ENCODE measurements at regions not wholly inside any gene's neighbourhood (a gene's known extent, or its start where the extent isn't known, plus 50 kb on each side); places are given as distances from the start of the nearest gene placed in this dataset.

GRCh38 chr2:35428548-35428947 lies 927.0 kb upstream of the CRIM1 start:
- no peak for DNase-seq (ENCODE audit: low read depth)
- TF ChIP-seq CTCF (conservative IDR thresholded peaks at IDR 0.05; ENCODE audit: low read depth, low read length) = peak; percentile 87
- no peak overlapping the region for H3K4me3 ChIP-seq (ENCODE audit: low read depth, low read length)

- DNase-seq (ENCODE audit: low read depth) = no peak
- H3K4me3 ChIP-seq (ENCODE audit: low read depth, low read length) = no peak overlapping the region
- TF ChIP-seq CTCF (conservative IDR thresholded peaks at IDR 0.05; ENCODE audit: low read depth, low read length) = no peak
These were observed 934.1 kb upstream of the CRIM1 start for GRCh38 chr2:35421485-35421884.

- DNase-seq (ENCODE audit: low read depth) = no peak
- no peak for TF ChIP-seq CTCF (conservative IDR thresholded peaks at IDR 0.05; ENCODE audit: low read depth, low read length)
- H3K4me3 ChIP-seq (ENCODE audit: low read depth, low read length) = no peak overlapping the region
These were observed 938.3 kb upstream of the CRIM1 start for GRCh38 chr2:35417293-35417692.

GRCh38 chr2:35416391-35417140 lies 939.0 kb upstream of the CRIM1 start:
- TF ChIP-seq CTCF (conservative IDR thresholded peaks at IDR 0.05; ENCODE audit: low read depth, low read length) = no peak
- no peak overlapping the region for H3K4me3 ChIP-seq (ENCODE audit: low read depth, low read length)
- DNase-seq (ENCODE audit: low read depth) = no peak

GRCh38 chr2:35415942-35416341 lies 939.6 kb upstream of the CRIM1 start:
- TF ChIP-seq CTCF (conservative IDR thresholded peaks at IDR 0.05; ENCODE audit: low read depth, low read length) = no peak
- DNase-seq (ENCODE audit: low read depth) = no peak
- H3K4me3 ChIP-seq (ENCODE audit: low read depth, low read length) = no peak overlapping the region

GRCh38 chr2:35415282-35415681 lies 940.3 kb upstream of the CRIM1 start:
- TF ChIP-seq CTCF (conservative IDR thresholded peaks at IDR 0.05; ENCODE audit: low read depth, low read length) = peak; percentile 38
- H3K4me3 ChIP-seq (ENCODE audit: low read depth, low read length) = no peak overlapping the region
- no peak for DNase-seq (ENCODE audit: low read depth)

DNA sequence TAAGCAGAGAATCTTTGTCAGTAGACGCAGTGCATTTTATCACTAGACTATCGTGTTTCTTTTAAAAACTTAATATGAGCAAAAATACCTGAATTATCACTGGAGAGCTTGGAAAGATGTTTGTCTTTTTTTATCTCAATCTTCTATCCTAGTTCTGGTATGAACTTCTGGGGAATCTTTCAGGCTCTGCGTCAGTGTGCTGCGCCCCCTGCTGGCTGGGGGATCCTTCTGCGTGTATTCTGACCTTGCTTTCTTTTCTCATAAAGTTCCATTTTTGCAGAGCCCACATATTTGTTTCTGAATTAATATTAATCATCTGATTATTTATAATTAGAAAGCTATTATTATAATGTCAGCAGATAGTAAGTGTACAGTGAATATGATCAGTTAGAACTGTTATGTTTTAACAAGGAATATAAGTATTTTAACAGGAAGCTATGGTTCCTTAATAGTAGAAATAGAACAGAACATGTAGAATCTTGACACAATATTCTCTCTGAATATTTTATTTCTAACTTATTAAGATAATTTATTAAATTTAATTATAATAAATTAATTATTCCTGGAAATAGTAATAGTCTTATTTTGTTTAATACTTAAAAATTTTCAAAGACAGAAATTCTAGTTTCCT lies 945.0 kb upstream of the CRIM1 start:
- TF ChIP-seq CTCF (conservative IDR thresholded peaks at IDR 0.05; ENCODE audit: low read depth, low read length) = peak; percentile 100

More for the DNA sequence above, 945.0 kb upstream of the CRIM1 start:
- no peak overlapping the region for H3K4me3 ChIP-seq (ENCODE audit: low read depth, low read length)
- DNase-seq (ENCODE audit: low read depth) = no peak
